ENCODE measurements at regions not wholly inside any gene's neighbourhood (a gene's known extent, or its start where the extent isn't known, plus 50 kb on each side); places are given as distances from the start of the nearest gene placed in this dataset.

- TF ChIP-seq CTCF (IDR thresholded peaks at IDR 0.05; ENCODE audit: unreplicated experiment), result no peak
- Mint-ChIP-seq H3K4me3 (ENCODE audit: low read depth) (no peak overlapping the region), H3K9me3 (ENCODE audit: low read depth) (no peaks in the 10 kb centered on the region), H3K27me3 (no peaks in the 10 kb centered on the region), H3K27ac (no peak overlapping the region), H3K4me1 (ENCODE audit: low read depth) (peaks cover 10% of the 10 kb centered on the region), H3K36me3 (ENCODE audit: insufficient read depth) (no peaks in the 10 kb centered on the region)
- no peak for DNase-seq (ENCODE audit: low spot score, unreplicated experiment)
Observed at GRCh38 chr18:2441544-2441943, 129.8 kb downstream of the METTL4 start.

- no peak for TF ChIP-seq CTCF (IDR thresholded peaks at IDR 0.05; ENCODE audit: unreplicated experiment)
- Mint-ChIP-seq H3K27ac (no peak overlapping the region), H3K9me3 (ENCODE audit: low read depth) (no peaks in the 10 kb centered on the region), H3K27me3 (no peaks in the 10 kb centered on the region), H3K4me1 (ENCODE audit: low read depth) (peaks cover 10% of the 10 kb centered on the region), H3K4me3 (ENCODE audit: low read depth) (no peak overlapping the region), H3K36me3 (ENCODE audit: insufficient read depth) (no peaks in the 10 kb centered on the region)
- DNase-seq (ENCODE audit: low spot score, unreplicated experiment), result no peak
Observed at GRCh38 chr18:2442006-2442405, 129.3 kb downstream of the METTL4 start.

- no peak overlapping the region for H3K27ac Mint-ChIP-seq
- peaks cover 10% of the 10 kb centered on the region for H3K4me1 Mint-ChIP-seq (ENCODE audit: low read depth)
- no peak overlapping the region for H3K4me3 Mint-ChIP-seq (ENCODE audit: low read depth)
- H3K9me3 Mint-ChIP-seq (ENCODE audit: low read depth), result no peaks in the 10 kb centered on the region
- no peak for TF ChIP-seq CTCF (IDR thresholded peaks at IDR 0.05; ENCODE audit: unreplicated experiment)
- DNase-seq (ENCODE audit: low spot score, unreplicated experiment), result no peak
- H3K36me3 Mint-ChIP-seq (ENCODE audit: insufficient read depth), result no peaks in the 10 kb centered on the region
- no peaks in the 10 kb centered on the region for H3K27me3 Mint-ChIP-seq
Observed at GRCh38 chr18:2442726-2443275, 128.5 kb downstream of the METTL4 start.

- Mint-ChIP-seq H3K4me3 (ENCODE audit: low read depth) (no peak overlapping the region), H3K27ac (no peak overlapping the region), H3K4me1 (ENCODE audit: low read depth) (peaks cover 10% of the 10 kb centered on the region), H3K9me3 (ENCODE audit: low read depth) (no peaks in the 10 kb centered on the region), H3K27me3 (no peaks in the 10 kb centered on the region), H3K36me3 (ENCODE audit: insufficient read depth) (no peaks in the 10 kb centered on the region)
- no peak for DNase-seq (ENCODE audit: low spot score, unreplicated experiment)
- no peak for TF ChIP-seq CTCF (IDR thresholded peaks at IDR 0.05; ENCODE audit: unreplicated experiment)
Observed at GRCh38 chr18:2444201-2444875, 127.0 kb downstream of the METTL4 start.

GRCh38 chr18:2448565-2449151 lies 122.6 kb downstream of the METTL4 start:
- Mint-ChIP-seq H3K4me1 (ENCODE audit: low read depth) (peaks cover 7% of the 10 kb centered on the region), H3K27ac (no peak overlapping the region), H3K4me3 (ENCODE audit: low read depth) (no peak overlapping the region), H3K27me3 (no peaks in the 10 kb centered on the region), H3K9me3 (ENCODE audit: low read depth) (no peaks in the 10 kb centered on the region), H3K36me3 (ENCODE audit: insufficient read depth) (no peaks in the 10 kb centered on the region)
- DNase-seq (ENCODE audit: low spot score, unreplicated experiment), result no peak
- no peak for TF ChIP-seq CTCF (IDR thresholded peaks at IDR 0.05; ENCODE audit: unreplicated experiment)
